IMR-90 (cell line): ENCODE measurements at regions not wholly inside any gene's neighbourhood (a gene's known extent, or its start where the extent isn't known, plus 50 kb on each side); places are given as distances from the start of the nearest gene placed in this dataset.

Source experiments
- ATAC-seq: fragments of 200-7000 bp; cut with Tn5 transposase; 2 replicates; pipeline ENCODE4 v1.9.1; 2020; ENCODE audit warnings: low read depth, mild to moderate bottlenecking, moderate library complexity
- BruUV-seq: library from RNA; stranded (reverse); fragments of 400-500 nt; replicated peaks from 2 replicates; lab custom pipeline; 2021; lab: Mats Ljungman, UMichigan
- CTCF ChIA-PET: fragments of 300-600 bp; formaldehyde crosslinking; extraction: SDS; loops from one replicate; lab custom pipeline; 2021; ENCODE audit warnings: antibody characterized with exemption; lab: Yijun Ruan, JAX
- POLR2A ChIA-PET: fragments of 300-600 bp; sonication (Branson Sonifier 250); formaldehyde crosslinking; loops from one replicate; lab custom pipeline; 2022; ENCODE audit warnings: antibody characterized with exemption; ENCODE audit not compliant: unreplicated experiment; lab: Charles Lee
- DNase-seq: peaks from one replicate; pipeline ENCODE4 v3.0.0; 2013
- H2AFZ ChIP-seq: replicated peaks from 2 replicates; pipeline ENCODE3; 2013; ENCODE audit warnings: low read length, mild to moderate bottlenecking; ENCODE audit not compliant: poor library complexity
- H2AK5ac ChIP-seq: 2 replicates; pipeline ENCODE4 v1.6.1; 2013; ENCODE audit warnings: low read depth, low read length, inconsistent platforms
- H2AK9ac ChIP-seq: replicated peaks from 2 replicates; pipeline ENCODE3; 2013; ENCODE audit warnings: mild to moderate bottlenecking, low read depth, low read length, moderate library complexity; ENCODE audit not compliant: poor library complexity
- H2BK120ac ChIP-seq: 2 replicates; pipeline ENCODE4 v1.6.1; 2013; ENCODE audit warnings: low read depth, low read length, inconsistent platforms
- H2BK15ac ChIP-seq: 3 replicates; pipeline ENCODE4 v1.6.1; 2013; ENCODE audit warnings: low read depth, low read length, inconsistent platforms
- H2BK20ac ChIP-seq: 2 replicates; pipeline ENCODE4 v1.6.1; 2013; ENCODE audit warnings: low read depth, mild to moderate bottlenecking, inconsistent platforms, low read length, moderate library complexity
- H2BK5ac ChIP-seq: 2 replicates; pipeline ENCODE4 v1.6.1; 2013; ENCODE audit warnings: mild to moderate bottlenecking, low read depth, low read length, inconsistent platforms; ENCODE audit not compliant: poor library complexity, severe bottlenecking
- H3K14ac ChIP-seq: replicated peaks from 2 replicates; pipeline ENCODE4 v1.6.1; 2013; ENCODE audit warnings: low read depth, low read length, inconsistent platforms
- H3K18ac ChIP-seq: 2 replicates; pipeline ENCODE4 v1.6.1; 2013; ENCODE audit warnings: low read depth, low read length, control low read depth
- H3K23ac ChIP-seq: 2 replicates; pipeline ENCODE4 v1.6.1; 2013; ENCODE audit warnings: low read depth, low read length, inconsistent platforms
- H3K27ac ChIP-seq: 2 replicates; pipeline ENCODE4 v1.5.1; 2013; ENCODE audit warnings: mild to moderate bottlenecking, control low read depth, low read length; ENCODE audit not compliant: insufficient read depth
- H3K27me3 ChIP-seq: 2 replicates; pipeline ENCODE4 v1.6.1; 2013; ENCODE audit warnings: low read length; ENCODE audit not compliant: control insufficient read depth, insufficient read depth
- H3K36me3 ChIP-seq: 2 replicates; pipeline ENCODE4 v1.6.1; 2013; ENCODE audit warnings: low read length, mixed read lengths; ENCODE audit not compliant: control insufficient read depth, insufficient read depth
- H3K4ac ChIP-seq: 2 replicates; pipeline ENCODE4 v1.6.1; 2013; ENCODE audit warnings: low read depth, low read length, inconsistent platforms
- H3K4me1 ChIP-seq: 2 replicates; pipeline ENCODE4 v1.6.1; 2013; ENCODE audit warnings: low read length, mixed read lengths; ENCODE audit not compliant: control insufficient read depth, insufficient read depth
- H3K4me2 ChIP-seq: 2 replicates; pipeline ENCODE4 v1.6.1; 2013; ENCODE audit warnings: low read depth, mild to moderate bottlenecking, control low read depth, low read length, moderate library complexity
- H3K4me3 ChIP-seq: 2 replicates; pipeline ENCODE4 v1.5.1; 2013; ENCODE audit warnings: low read depth, mild to moderate bottlenecking, control low read depth, low read length, moderate library complexity; ENCODE audit not compliant: insufficient read depth
- H3K56ac ChIP-seq: 2 replicates; pipeline ENCODE4 v1.6.1; 2013; ENCODE audit warnings: low read length, inconsistent platforms; ENCODE audit not compliant: insufficient read depth; ENCODE audit errors: extremely low read depth
- H3K79me1 ChIP-seq, 2 experiments: 2 replicates each; pipeline ENCODE4 v1.6.1; 2013; ENCODE audit warnings: low read length in 2 of 2, inconsistent platforms in 1 of 2, low read depth in 1 of 2
- H3K9ac ChIP-seq: 2 replicates; pipeline ENCODE4 v1.6.1; 2013; ENCODE audit warnings: low read depth, low read length, control low read depth
- H3K9me1 ChIP-seq: 2 replicates; pipeline ENCODE4 v1.6.1; 2013; ENCODE audit warnings: low read length, inconsistent platforms; ENCODE audit not compliant: insufficient read depth
- H3K9me3 ChIP-seq: 2 replicates; pipeline ENCODE4 v1.6.1; 2013; ENCODE audit warnings: low read length; ENCODE audit not compliant: control insufficient read depth, insufficient read depth
- H4K20me1 ChIP-seq: 2 replicates; pipeline ENCODE4 v1.6.1; 2013; ENCODE audit warnings: low read length, inconsistent platforms; ENCODE audit not compliant: insufficient read depth
- H4K5ac ChIP-seq: 2 replicates; pipeline ENCODE4 v1.6.1; 2013; ENCODE audit warnings: mild to moderate bottlenecking, low read depth, low read length, control low read depth
- H4K8ac ChIP-seq, 2 experiments: 2 replicates each; pipeline ENCODE4 v1.6.1; 2013; ENCODE audit warnings: low read depth in 2 of 2, low read length in 2 of 2, control low read depth in 1 of 2, inconsistent platforms in 1 of 2
- H4K91ac ChIP-seq: 2 replicates; pipeline ENCODE4 v1.6.1; 2013; ENCODE audit warnings: low read depth, low read length, inconsistent platforms; ENCODE audit not compliant: insufficient read depth
- BHLHE40 ChIP-seq: fragments of 150-350 bp; IDR thresholded peaks from 2 replicates; pipeline ENCODE4 v1.6.1; 2016; ENCODE audit warnings: mild to moderate bottlenecking, low read depth, low read length
- CEBPB ChIP-seq: IDR thresholded peaks from 2 replicates; pipeline ENCODE4 v1.6.1; 2012; ENCODE audit warnings: low read depth, low read length, improper control_type of control experiment
- CHD1 ChIP-seq: IDR thresholded peaks from 2 replicates; pipeline ENCODE4 v1.6.1; 2012; ENCODE audit warnings: low read depth, low read length, improper control_type of control experiment
- ELK1 ChIP-seq: fragments of 150-350 bp; IDR thresholded peaks from 2 replicates; pipeline ENCODE4 v1.6.1; 2016; ENCODE audit warnings: low read depth, mild to moderate bottlenecking, low read length, moderate library complexity, borderline replicate concordance
- MAFK ChIP-seq: IDR thresholded peaks from 2 replicates; pipeline ENCODE4 v1.6.1; 2012; ENCODE audit warnings: low read depth, low read length, improper control_type of control experiment
- NFE2L2 ChIP-seq: fragments of 150-350 bp; IDR thresholded peaks from 2 replicates; pipeline ENCODE4 v1.6.1; 2016; ENCODE audit warnings: low read depth, mild to moderate bottlenecking, low read length
- POLR2A ChIP-seq: IDR thresholded peaks from 2 replicates; pipeline ENCODE4 v1.6.1; 2012; ENCODE audit warnings: mild to moderate bottlenecking, low read depth, low read length
- RAD21 ChIP-seq: IDR thresholded peaks from 2 replicates; pipeline ENCODE4 v1.6.1; 2012; ENCODE audit warnings: low read length, improper control_type of control experiment
- RCOR1 ChIP-seq: IDR thresholded peaks from 2 replicates; pipeline ENCODE4 v1.6.1; 2012; ENCODE audit warnings: mild to moderate bottlenecking, low read length, improper control_type of control experiment; ENCODE audit not compliant: insufficient replicate concordance
- WGBS, 2 experiments: methylation state at CpG; one replicate each; pipeline versions ENCODE4 v1.1.5 to v1.1.7; 2013; ENCODE audit warnings: missing lambda C conversion rate in 2 of 2; ENCODE audit not compliant: insufficient read length in 1 of 2; ENCODE audit errors: extremely low coverage in 2 of 2; 5-methylcytosine and 5-hydroxymethylcytosine counted together
- dilution Hi-C: fragments of 300-500 bp; cut with HindIII; formaldehyde crosslinking; loops from one replicate; pipeline ENCODE4 v1.14.3; 2018; ENCODE audit warnings: low sequenced_read_pairs; ENCODE audit not compliant: unreplicated experiment
- in situ Hi-C: fragments of 300-500 bp; cut with MboI; formaldehyde crosslinking; loops from 3 replicates; pipeline ENCODE4 v1.14.3; 2019; ENCODE audit warnings: low sequenced_read_pairs, inconsistent platforms, mixed read lengths
- intact Hi-C: fragments of 100-400 bp; cut with micrococcal nuclease; formaldehyde crosslinking; loops from 2 replicates; pipeline ENCODE4 v1.10.0; 2022
- TF ChIP-seq, protein P1 (sequence below): conservative IDR thresholded peaks from 2 replicates; pipeline ENCODE4 v1.5.1; 2012; ENCODE audit warnings: mild to moderate bottlenecking, low read depth, low read length, improper control_type of control experiment

GRCh38 chr2:3956406-3956805 lies 253.0 kb downstream of the DCDC2C start:
- dilution Hi-C loops: no loop called here
- H2BK5ac ChIP-seq: no peak overlapping the region
- H4K5ac ChIP-seq: no peak overlapping the region
- ATAC-seq (no peak), DNase-seq (no peak)
- H3K27ac ChIP-seq: no peak overlapping the region
- H3K9ac ChIP-seq: no peak overlapping the region
- BruUV-seq: no TSS peak
- no peaks in the 10 kb centered on the region for H3K79me1 ChIP-seq
- no peaks in the 10 kb centered on the region for H3K9me1 ChIP-seq
- peaks cover 15% of the 10 kb centered on the region for H3K9me3 ChIP-seq
- H2AFZ ChIP-seq: no peak overlapping the region
- no peak overlapping the region for H3K4ac ChIP-seq
- no peaks in the 10 kb centered on the region for H3K27me3 ChIP-seq
- CTCF ChIA-PET: interaction anchor here (0.6 kb wide), 1 partner anchor 444 kb away, joined by 4 read pairs; no protein-coding TSS in a partner anchor
- no peak overlapping the region for H2BK120ac ChIP-seq
- H3K23ac ChIP-seq: no peak overlapping the region
- in situ Hi-C loops: loop anchor here (25.0 kb wide), 1 partner anchor 1956 kb away; no protein-coding TSS in a partner anchor
- POLR2A ChIA-PET: no interaction called here
- no peak overlapping the region for H3K4me3 ChIP-seq
- H4K20me1 ChIP-seq: no peaks in the 10 kb centered on the region
- no peak overlapping the region for H3K56ac ChIP-seq
- H2BK15ac ChIP-seq: no peak overlapping the region
- H3K18ac ChIP-seq: no peak overlapping the region
- intact Hi-C loops: no loop called here
- no peak overlapping the region for H2BK20ac ChIP-seq
- no peaks in the 10 kb centered on the region for H3K36me3 ChIP-seq
- no peak overlapping the region for H2AK5ac ChIP-seq
- 65% methylated on average over 4 of the region's 8 CpGs; no CpG with 5 or more reads in 1 of the 2 experiments for WGBS, 2 experiments
- no peak overlapping the region for H4K8ac ChIP-seq
- TF ChIP-seq RAD21: no peak
- TF ChIP-seq ELK1: no peak
- no peak for TF ChIP-seq POLR2A
- no peak for TF ChIP-seq NFE2L2
- TF ChIP-seq BHLHE40: no peak
- no peak for TF ChIP-seq RCOR1
- TF ChIP-seq, protein P1, sequence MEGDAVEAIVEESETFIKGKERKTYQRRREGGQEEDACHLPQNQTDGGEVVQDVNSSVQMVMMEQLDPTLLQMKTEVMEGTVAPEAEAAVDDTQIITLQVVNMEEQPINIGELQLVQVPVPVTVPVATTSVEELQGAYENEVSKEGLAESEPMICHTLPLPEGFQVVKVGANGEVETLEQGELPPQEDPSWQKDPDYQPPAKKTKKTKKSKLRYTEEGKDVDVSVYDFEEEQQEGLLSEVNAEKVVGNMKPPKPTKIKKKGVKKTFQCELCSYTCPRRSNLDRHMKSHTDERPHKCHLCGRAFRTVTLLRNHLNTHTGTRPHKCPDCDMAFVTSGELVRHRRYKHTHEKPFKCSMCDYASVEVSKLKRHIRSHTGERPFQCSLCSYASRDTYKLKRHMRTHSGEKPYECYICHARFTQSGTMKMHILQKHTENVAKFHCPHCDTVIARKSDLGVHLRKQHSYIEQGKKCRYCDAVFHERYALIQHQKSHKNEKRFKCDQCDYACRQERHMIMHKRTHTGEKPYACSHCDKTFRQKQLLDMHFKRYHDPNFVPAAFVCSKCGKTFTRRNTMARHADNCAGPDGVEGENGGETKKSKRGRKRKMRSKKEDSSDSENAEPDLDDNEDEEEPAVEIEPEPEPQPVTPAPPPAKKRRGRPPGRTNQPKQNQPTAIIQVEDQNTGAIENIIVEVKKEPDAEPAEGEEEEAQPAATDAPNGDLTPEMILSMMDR: no peak
- no peak for TF ChIP-seq MAFK
- no peak for TF ChIP-seq CEBPB
- no peak for TF ChIP-seq CHD1
- H4K91ac ChIP-seq: no peak overlapping the region
- no peaks in the 10 kb centered on the region for H3K4me1 ChIP-seq
- H3K14ac ChIP-seq: no peak overlapping the region
- H2AK9ac ChIP-seq: no peak overlapping the region
- H3K4me2 ChIP-seq: no peak overlapping the region
